HEK293 (cell line): ENCODE measurements at regions not wholly inside any gene's neighbourhood (a gene's known extent, or its start where the extent isn't known, plus 50 kb on each side); places are given as distances from the start of the nearest gene placed in this dataset.

Experiments used
- CTCF ChIP-seq: fragments of 450-650 bp; formaldehyde crosslinking; IDR thresholded peaks from 2 replicates; pipeline ENCODE4 v1.5.1; 2016; ENCODE audit warnings: missing biosample characterization, missing genetic modification characterization
- ZFP3 ChIP-seq: fragments of 450-650 bp; formaldehyde crosslinking; IDR thresholded peaks from 2 replicates; pipeline ENCODE4 v1.5.1; 2016; ENCODE audit warnings: low read depth, missing biosample characterization, missing genetic modification characterization

DNA sequence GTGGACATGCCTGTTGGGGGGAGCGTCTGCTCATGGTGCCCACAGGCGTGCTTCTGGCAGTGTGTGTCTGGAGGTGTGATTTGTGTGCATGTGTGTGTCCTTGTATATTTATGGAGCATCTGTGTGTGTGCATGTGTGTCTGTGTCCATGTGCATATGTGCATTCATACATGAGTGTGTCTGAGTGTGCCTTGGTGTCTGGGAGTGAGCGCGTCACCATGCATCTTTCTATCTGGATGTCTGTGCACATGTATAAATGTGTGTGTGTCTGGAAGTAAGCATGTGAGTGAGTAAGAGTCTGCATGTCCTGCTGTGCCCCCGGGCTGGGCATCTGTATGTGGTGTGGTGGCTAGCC lies 58.1 kb upstream of the PRR23E start:
- TF ChIP-seq CTCF (tag by site-specific recombination) (no peak), ZFP3 (tag by site-specific recombination) (no peak)
